ENCODE measurements at regions not wholly inside any gene's neighbourhood (a gene's known extent, or its start where the extent isn't known, plus 50 kb on each side); places are given as distances from the start of the nearest gene placed in this dataset.

- Histone ChIP-seq H3K9me2 (ENCODE audit: insufficient read depth) (no peaks in the 10 kb centered on the region), H3F3A (ENCODE audit: insufficient read depth, low read depth) (no peaks in the 10 kb centered on the region; the same call in 1 of the 2 replicates), H3K36me3 (ENCODE audit: low read depth) (no peaks in the 10 kb centered on the region), H3K9me3 (ENCODE audit: insufficient read depth, low read depth) (peaks cover 3% of the 10 kb centered on the region), H4K20me1 (ENCODE audit: insufficient read depth) (no peaks in the 10 kb centered on the region), H3K4me2 (no peak overlapping the region), H3K79me2 (ENCODE audit: low read depth) (no peaks in the 10 kb centered on the region), H3K4me3 (no peak overlapping the region), H3K27ac (no peak overlapping the region), H3K4me1 (replicated peaks; ENCODE audit: insufficient read depth) (peaks cover 25% of the 10 kb centered on the region), H3K27me3 (ENCODE audit: insufficient read depth, low read depth) (no peaks in the 10 kb centered on the region), H2AFZ (no peak overlapping the region)
- POLR2A ChIA-PET (ENCODE audit: unreplicated experiment), result no interaction called here
- intact Hi-C loops (cut with micrococcal nuclease; ENCODE audit: unreplicated experiment), result no loop called here
- BruUV-seq (replicated peaks), result no TSS peak
- no peak for DNase-seq
- CTCF ChIA-PET, result no interaction called here
- TF ChIP-seq EZH2 (IDR thresholded peaks at IDR 0.05; ENCODE audit: low read depth) (no peak), CTCF (conservative IDR thresholded peaks at IDR 0.05) (no peak)
Observed at GRCh38 chr2:217285926-217286325, 426.1 kb upstream of the TNP1 start.

GRCh38 chr2:217283460-217283859, 423.6 kb upstream of the TNP1 start:
- Histone ChIP-seq H3K4me1 (replicated peaks; ENCODE audit: insufficient read depth) (peaks cover 10% of the 10 kb centered on the region; the same call in 1 of the 2 replicates), H3K79me2 (ENCODE audit: low read depth) (no peaks in the 10 kb centered on the region), H3K9me2 (ENCODE audit: insufficient read depth) (no peaks in the 10 kb centered on the region), H2AFZ (no peak overlapping the region; the same call in 1 of the 2 replicates), H3K4me3 (no peak overlapping the region), H3K27ac (no peak overlapping the region), H3K9me3 (ENCODE audit: insufficient read depth, low read depth) (peaks cover 3% of the 10 kb centered on the region), H3K4me2 (no peak overlapping the region), H4K20me1 (ENCODE audit: insufficient read depth) (no peaks in the 10 kb centered on the region), H3F3A (ENCODE audit: insufficient read depth, low read depth) (no peaks in the 10 kb centered on the region; the same call in 1 of the 2 replicates), H3K27me3 (ENCODE audit: insufficient read depth, low read depth) (no peaks in the 10 kb centered on the region), H3K36me3 (ENCODE audit: low read depth) (no peaks in the 10 kb centered on the region)
- BruUV-seq (replicated peaks), result no TSS peak
- TF ChIP-seq EZH2 (IDR thresholded peaks at IDR 0.05; ENCODE audit: low read depth) (no peak), CTCF (conservative IDR thresholded peaks at IDR 0.05) (no peak)
- ChIA-PET CTCF (no interaction called here), POLR2A (ENCODE audit: unreplicated experiment) (no interaction called here)
- intact Hi-C loops (cut with micrococcal nuclease; ENCODE audit: unreplicated experiment), result no loop called here
- DNase-seq, result no peak

- ChIA-PET CTCF (no interaction called here), POLR2A (ENCODE audit: unreplicated experiment) (no interaction called here)
- Histone ChIP-seq H3K9me2 (ENCODE audit: insufficient read depth) (no peaks in the 10 kb centered on the region), H3K27ac (no peak overlapping the region), H3F3A (ENCODE audit: insufficient read depth, low read depth) (no peaks in the 10 kb centered on the region; the same call in 1 of the 2 replicates), H3K27me3 (ENCODE audit: insufficient read depth, low read depth) (no peaks in the 10 kb centered on the region), H3K4me3 (no peak overlapping the region), H3K79me2 (ENCODE audit: low read depth) (no peaks in the 10 kb centered on the region), H3K36me3 (ENCODE audit: low read depth) (no peaks in the 10 kb centered on the region), H2AFZ (no peak overlapping the region; the same call in 1 of the 2 replicates), H3K4me1 (replicated peaks; ENCODE audit: insufficient read depth) (peaks cover 18% of the 10 kb centered on the region; the same call in 1 of the 2 replicates), H3K9me3 (ENCODE audit: insufficient read depth, low read depth) (peaks cover 3% of the 10 kb centered on the region; the same call in 1 of the 2 replicates), H4K20me1 (ENCODE audit: insufficient read depth) (no peaks in the 10 kb centered on the region), H3K4me2 (no peak overlapping the region)
- intact Hi-C loops (cut with micrococcal nuclease; ENCODE audit: unreplicated experiment), result no loop called here
- BruUV-seq (replicated peaks), result no TSS peak
- TF ChIP-seq EZH2 (IDR thresholded peaks at IDR 0.05; ENCODE audit: low read depth) (no peak), CTCF (conservative IDR thresholded peaks at IDR 0.05) (no peak)
- no peak for DNase-seq
Observed at GRCh38 chr2:217282531-217282930, 422.7 kb upstream of the TNP1 start.

Measured in PC-9 (cell line).